Ovary (tissue), 3 donors: ENCODE measurements at regions not wholly inside any gene's neighbourhood (a gene's known extent, or its start where the extent isn't known, plus 50 kb on each side); places are given as distances from the start of the nearest gene placed in this dataset.

Source experiments
- CTCF ChIP-seq, 3 donors: fragments of 450-650 bp in 2 of 3; fragments of 200-600 bp in 1 of 3; IDR thresholded peaks; one replicate each; pipeline versions ENCODE4 v1.5.1 to v1.8.0; 2016 to 2022; ENCODE audit warnings: antibody characterized with exemption in 3 of 3, mild to moderate bottlenecking in 1 of 3
- EP300 ChIP-seq: sonication (generic); formaldehyde crosslinking; IDR thresholded peaks from one replicate; pipeline ENCODE4 v1.6.1; 2017; ENCODE audit warnings: antibody characterized with exemption
- POLR2A ChIP-seq: fragments of 450-650 bp; IDR thresholded peaks from one replicate; pipeline ENCODE4 v1.6.1; 2017; ENCODE audit warnings: antibody characterized with exemption, mild to moderate bottlenecking, moderate library complexity
- donor health status: DM: no; HTN: no; CAD: no.

GRCh38 chr12:58804749-58805148 lies 115.6 kb downstream of the LRIG3 start:
- TF ChIP-seq POLR2A = no peak
- TF ChIP-seq CTCF (IDR thresholded peaks at IDR 0.05) = no peak
- no peak for TF ChIP-seq EP300
